ENCODE measurements at regions not wholly inside any gene's neighbourhood (a gene's known extent, or its start where the extent isn't known, plus 50 kb on each side); places are given as distances from the start of the nearest gene placed in this dataset.

DNA sequence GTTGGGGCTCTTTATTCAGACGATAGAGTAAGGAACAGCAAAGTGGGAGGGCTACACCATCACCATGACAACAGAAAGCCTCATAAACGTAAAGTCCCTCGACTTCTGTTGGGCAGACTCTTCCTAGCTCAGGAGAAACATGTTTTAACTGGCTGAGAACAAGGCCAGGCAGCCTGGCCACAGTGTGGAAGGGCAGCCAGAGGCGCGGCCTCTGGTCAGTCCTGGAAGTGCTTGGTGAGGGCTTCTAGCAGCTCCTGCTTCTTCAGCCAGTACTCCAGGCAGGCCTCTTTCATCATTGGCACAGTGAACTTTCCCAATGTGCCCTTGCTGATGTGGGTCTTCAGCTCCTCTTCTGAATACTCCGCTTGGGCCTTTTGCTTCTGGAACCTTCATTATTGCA lies 690.9 kb downstream of the PCDH19 start:
- TF ChIP-seq POLR2AphosphoS5 (IDR thresholded peaks at IDR 0.05; ENCODE audit: low read depth) (no peak), EZH2 (IDR thresholded peaks at IDR 0.05; ENCODE audit: low read depth, unreplicated experiment) (no peak), EZH2phosphoT487 (IDR thresholded peaks at IDR 0.05; ENCODE audit: unreplicated experiment) (no peak), NANOG (IDR thresholded peaks at IDR 0.05; ENCODE audit: borderline replicate concordance) (no peak), CREB1 (CRISPR knock-in tag; IDR thresholded peaks at IDR 0.05; ENCODE audit: low read depth) (no peak), STAT1 (IDR thresholded peaks at IDR 0.05; ENCODE audit: unreplicated experiment) (no peak), JUNB (IDR thresholded peaks at IDR 0.05; ENCODE audit: unreplicated experiment) (no peak)
- TF ChIP-seq, protein P1, sequence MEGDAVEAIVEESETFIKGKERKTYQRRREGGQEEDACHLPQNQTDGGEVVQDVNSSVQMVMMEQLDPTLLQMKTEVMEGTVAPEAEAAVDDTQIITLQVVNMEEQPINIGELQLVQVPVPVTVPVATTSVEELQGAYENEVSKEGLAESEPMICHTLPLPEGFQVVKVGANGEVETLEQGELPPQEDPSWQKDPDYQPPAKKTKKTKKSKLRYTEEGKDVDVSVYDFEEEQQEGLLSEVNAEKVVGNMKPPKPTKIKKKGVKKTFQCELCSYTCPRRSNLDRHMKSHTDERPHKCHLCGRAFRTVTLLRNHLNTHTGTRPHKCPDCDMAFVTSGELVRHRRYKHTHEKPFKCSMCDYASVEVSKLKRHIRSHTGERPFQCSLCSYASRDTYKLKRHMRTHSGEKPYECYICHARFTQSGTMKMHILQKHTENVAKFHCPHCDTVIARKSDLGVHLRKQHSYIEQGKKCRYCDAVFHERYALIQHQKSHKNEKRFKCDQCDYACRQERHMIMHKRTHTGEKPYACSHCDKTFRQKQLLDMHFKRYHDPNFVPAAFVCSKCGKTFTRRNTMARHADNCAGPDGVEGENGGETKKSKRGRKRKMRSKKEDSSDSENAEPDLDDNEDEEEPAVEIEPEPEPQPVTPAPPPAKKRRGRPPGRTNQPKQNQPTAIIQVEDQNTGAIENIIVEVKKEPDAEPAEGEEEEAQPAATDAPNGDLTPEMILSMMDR (conservative IDR thresholded peaks at IDR 0.05; ENCODE audit: low read depth in 2 of 2) = no peak; a peak in 1 of 4 replicates
- TF ChIP-seq, protein P2, sequence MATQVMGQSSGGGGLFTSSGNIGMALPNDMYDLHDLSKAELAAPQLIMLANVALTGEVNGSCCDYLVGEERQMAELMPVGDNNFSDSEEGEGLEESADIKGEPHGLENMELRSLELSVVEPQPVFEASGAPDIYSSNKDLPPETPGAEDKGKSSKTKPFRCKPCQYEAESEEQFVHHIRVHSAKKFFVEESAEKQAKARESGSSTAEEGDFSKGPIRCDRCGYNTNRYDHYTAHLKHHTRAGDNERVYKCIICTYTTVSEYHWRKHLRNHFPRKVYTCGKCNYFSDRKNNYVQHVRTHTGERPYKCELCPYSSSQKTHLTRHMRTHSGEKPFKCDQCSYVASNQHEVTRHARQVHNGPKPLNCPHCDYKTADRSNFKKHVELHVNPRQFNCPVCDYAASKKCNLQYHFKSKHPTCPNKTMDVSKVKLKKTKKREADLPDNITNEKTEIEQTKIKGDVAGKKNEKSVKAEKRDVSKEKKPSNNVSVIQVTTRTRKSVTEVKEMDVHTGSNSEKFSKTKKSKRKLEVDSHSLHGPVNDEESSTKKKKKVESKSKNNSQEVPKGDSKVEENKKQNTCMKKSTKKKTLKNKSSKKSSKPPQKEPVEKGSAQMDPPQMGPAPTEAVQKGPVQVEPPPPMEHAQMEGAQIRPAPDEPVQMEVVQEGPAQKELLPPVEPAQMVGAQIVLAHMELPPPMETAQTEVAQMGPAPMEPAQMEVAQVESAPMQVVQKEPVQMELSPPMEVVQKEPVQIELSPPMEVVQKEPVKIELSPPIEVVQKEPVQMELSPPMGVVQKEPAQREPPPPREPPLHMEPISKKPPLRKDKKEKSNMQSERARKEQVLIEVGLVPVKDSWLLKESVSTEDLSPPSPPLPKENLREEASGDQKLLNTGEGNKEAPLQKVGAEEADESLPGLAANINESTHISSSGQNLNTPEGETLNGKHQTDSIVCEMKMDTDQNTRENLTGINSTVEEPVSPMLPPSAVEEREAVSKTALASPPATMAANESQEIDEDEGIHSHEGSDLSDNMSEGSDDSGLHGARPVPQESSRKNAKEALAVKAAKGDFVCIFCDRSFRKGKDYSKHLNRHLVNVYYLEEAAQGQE (IDR thresholded peaks at IDR 0.05; ENCODE audit: unreplicated experiment) = no peak
- TF ChIP-seq, protein P3, sequence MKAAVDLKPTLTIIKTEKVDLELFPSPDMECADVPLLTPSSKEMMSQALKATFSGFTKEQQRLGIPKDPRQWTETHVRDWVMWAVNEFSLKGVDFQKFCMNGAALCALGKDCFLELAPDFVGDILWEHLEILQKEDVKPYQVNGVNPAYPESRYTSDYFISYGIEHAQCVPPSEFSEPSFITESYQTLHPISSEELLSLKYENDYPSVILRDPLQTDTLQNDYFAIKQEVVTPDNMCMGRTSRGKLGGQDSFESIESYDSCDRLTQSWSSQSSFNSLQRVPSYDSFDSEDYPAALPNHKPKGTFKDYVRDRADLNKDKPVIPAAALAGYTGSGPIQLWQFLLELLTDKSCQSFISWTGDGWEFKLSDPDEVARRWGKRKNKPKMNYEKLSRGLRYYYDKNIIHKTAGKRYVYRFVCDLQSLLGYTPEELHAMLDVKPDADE (IDR thresholded peaks at IDR 0.05) = no peak

Measured in GM23338 (cell line).